ENCODE measurements at regions not wholly inside any gene's neighbourhood (a gene's known extent, or its start where the extent isn't known, plus 50 kb on each side); places are given as distances from the start of the nearest gene placed in this dataset.
"Not testable (repeated sequence)": the region's sequence is repeated elsewhere in the genome, so short reads cannot be mapped to it uniquely, and the experiment has no call there.

GRCh38 chr13:87736849-87737385, 65.7 kb downstream of the SLITRK5 start:
- no peak for DNase-seq

- no peak for DNase-seq
These were observed 82.9 kb downstream of the SLITRK5 start for GRCh38 chr13:87754097-87754496.

- no peak for DNase-seq
These were observed 98.3 kb downstream of the SLITRK5 start for GRCh38 chr13:87769445-87769844.

GRCh38 chr13:87777387-87777786, 106.2 kb downstream of the SLITRK5 start:
- no peak for DNase-seq

GRCh38 chr13:87778128-87778527, 107.0 kb downstream of the SLITRK5 start:
- no peak for DNase-seq

- no peak for DNase-seq
These were observed 108.3 kb downstream of the SLITRK5 start for GRCh38 chr13:87779426-87779825.

GRCh38 chr13:87783366-87783765, 112.2 kb downstream of the SLITRK5 start:
- DNase-seq: no peak

GRCh38 chr13:87788363-87788762, 117.2 kb downstream of the SLITRK5 start:
- no peak for DNase-seq

GRCh38 chr13:87792878-87793277, 121.7 kb downstream of the SLITRK5 start:
- no peak for DNase-seq

GRCh38 chr13:87798536-87798935, 127.4 kb downstream of the SLITRK5 start:
- DNase-seq: no peak

GRCh38 chr13:87810391-87810801, 139.2 kb downstream of the SLITRK5 start:
- DNase-seq: no peak

- DNase-seq: no peak
These were observed 139.8 kb downstream of the SLITRK5 start for GRCh38 chr13:87810920-87811344.

GRCh38 chr13:87814403-87814802, 143.2 kb downstream of the SLITRK5 start:
- no peak for DNase-seq

- DNase-seq: no peak
These were observed 149.1 kb downstream of the SLITRK5 start for GRCh38 chr13:87820241-87820640.

- no peak for DNase-seq
These were observed 150.3 kb downstream of the SLITRK5 start for GRCh38 chr13:87821512-87821911.

GRCh38 chr13:87826301-87826700, 155.1 kb downstream of the SLITRK5 start:
- not testable (repeated sequence) for DNase-seq

GRCh38 chr13:87827479-87827878, 156.3 kb downstream of the SLITRK5 start:
- no peak for DNase-seq

GRCh38 chr13:87837522-87837921, 166.4 kb downstream of the SLITRK5 start:
- DNase-seq: no peak

GRCh38 chr13:87837946-87838345, 166.8 kb downstream of the SLITRK5 start:
- DNase-seq: no peak

GRCh38 chr13:87851410-87851809, 180.2 kb downstream of the SLITRK5 start:
- DNase-seq: no peak

GRCh38 chr13:87855553-87855952, 184.4 kb downstream of the SLITRK5 start:
- no peak for DNase-seq

- no peak for DNase-seq
These were observed 188.1 kb downstream of the SLITRK5 start for GRCh38 chr13:87859261-87859660.

- DNase-seq: no peak
These were observed 196.3 kb downstream of the SLITRK5 start for GRCh38 chr13:87867426-87867825.

GRCh38 chr13:87868731-87869130, 197.6 kb downstream of the SLITRK5 start:
- DNase-seq: no peak

GRCh38 chr13:87872813-87873212, 201.6 kb downstream of the SLITRK5 start:
- DNase-seq: no peak

GRCh38 chr13:87877477-87877876, 206.3 kb downstream of the SLITRK5 start:
- DNase-seq: no peak
